Mucosa of rectum (tissue), 2 donors: ENCODE measurements at regions not wholly inside any gene's neighbourhood (a gene's known extent, or its start where the extent isn't known, plus 50 kb on each side); places are given as distances from the start of the nearest gene placed in this dataset.
"Not testable (repeated sequence)": the region's sequence is repeated elsewhere in the genome, so short reads cannot be mapped to it uniquely, and the experiment has no call there.

Experiments used
- H3K27ac ChIP-seq, 2 donors: one replicate each; pipeline ENCODE4 v1.7.0; 2013; ENCODE audit warnings: inconsistent platforms in 2 of 2, low read depth in 2 of 2, low read length in 2 of 2
- H3K27me3 ChIP-seq, 2 donors: one replicate each; pipeline ENCODE4 v1.7.0; 2013; ENCODE audit warnings: low read length in 2 of 2; ENCODE audit not compliant: control insufficient read depth in 2 of 2, insufficient read depth in 2 of 2
- H3K36me3 ChIP-seq, 2 donors: one replicate each; pipeline ENCODE4 v1.7.0; 2013; ENCODE audit warnings: low read length in 2 of 2; ENCODE audit not compliant: control insufficient read depth in 2 of 2, insufficient read depth in 2 of 2
- H3K4me1 ChIP-seq, 2 donors: one replicate each; pipeline ENCODE4 v1.7.0; 2013; ENCODE audit warnings: low read length in 2 of 2, mild to moderate bottlenecking in 1 of 2; ENCODE audit not compliant: control insufficient read depth in 2 of 2, insufficient read depth in 2 of 2
- H3K4me3 ChIP-seq, 2 donors: one replicate each; pipeline ENCODE4 v1.7.0; 2013; ENCODE audit warnings: low read length in 2 of 2
- H3K9ac ChIP-seq, 2 donors: one replicate each; pipeline ENCODE4 v1.7.0; 2013; ENCODE audit warnings: low read length in 2 of 2, low read depth in 1 of 2, mild to moderate bottlenecking in 1 of 2
- H3K9me3 ChIP-seq, 2 donors: one replicate each; pipeline ENCODE4 v1.7.0; 2013; ENCODE audit warnings: low read length in 2 of 2; ENCODE audit not compliant: control insufficient read depth in 2 of 2
- donor health status: healthy.
- donor health status: Normal muscosa, but diverticular disease.

DNA sequence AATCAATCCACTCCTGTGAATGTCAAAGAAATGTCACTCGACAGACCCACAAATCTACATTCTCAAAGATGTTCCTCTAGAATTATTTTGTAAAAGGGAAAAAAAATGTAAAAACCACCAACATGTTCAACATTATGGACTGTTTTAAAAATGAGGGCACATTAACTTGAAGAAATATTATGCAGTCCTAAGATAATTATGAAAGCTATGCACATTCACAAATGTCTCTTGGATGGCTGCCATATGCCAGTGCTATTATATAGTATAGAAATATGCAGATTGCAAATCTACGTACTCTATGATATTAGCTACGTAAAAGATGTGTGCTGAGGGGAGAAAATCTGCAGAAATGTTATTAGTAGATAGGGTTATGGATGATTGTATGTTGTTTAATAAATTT is 334.2 kb downstream of the BMP4 start:
- no peak overlapping the region for H3K4me3 ChIP-seq
- H3K36me3 ChIP-seq: no peaks in the 10 kb centered on the region
- H3K27me3 ChIP-seq: no peaks in the 10 kb centered on the region
- H3K4me1 ChIP-seq: no peaks in the 10 kb centered on the region
- no peaks in the 10 kb centered on the region for H3K9me3 ChIP-seq
- no peak overlapping the region for H3K27ac ChIP-seq
- no peak overlapping the region for H3K9ac ChIP-seq

DNA sequence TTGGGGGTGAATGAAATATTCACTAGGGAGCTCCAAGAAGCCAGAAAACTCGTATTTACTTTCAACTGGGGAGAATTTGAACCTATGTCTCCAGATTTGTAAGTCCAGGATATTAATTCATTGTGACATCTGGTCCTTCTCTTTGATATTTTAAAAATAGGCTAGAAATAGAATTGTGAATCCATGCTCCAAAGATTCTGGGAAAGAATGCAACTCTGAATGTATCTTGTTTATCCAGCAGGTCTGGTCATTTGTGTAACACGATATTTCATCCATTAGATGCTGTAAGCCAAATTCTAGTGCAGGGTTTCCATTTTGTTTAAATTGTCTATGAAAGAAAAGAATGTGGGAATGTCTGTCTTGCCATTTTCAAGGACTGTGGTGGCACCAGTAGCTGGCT is 334.7 kb downstream of the BMP4 start:
- Histone ChIP-seq H3K4me3 (no peak overlapping the region), H3K27me3 (no peaks in the 10 kb centered on the region)

DNA sequence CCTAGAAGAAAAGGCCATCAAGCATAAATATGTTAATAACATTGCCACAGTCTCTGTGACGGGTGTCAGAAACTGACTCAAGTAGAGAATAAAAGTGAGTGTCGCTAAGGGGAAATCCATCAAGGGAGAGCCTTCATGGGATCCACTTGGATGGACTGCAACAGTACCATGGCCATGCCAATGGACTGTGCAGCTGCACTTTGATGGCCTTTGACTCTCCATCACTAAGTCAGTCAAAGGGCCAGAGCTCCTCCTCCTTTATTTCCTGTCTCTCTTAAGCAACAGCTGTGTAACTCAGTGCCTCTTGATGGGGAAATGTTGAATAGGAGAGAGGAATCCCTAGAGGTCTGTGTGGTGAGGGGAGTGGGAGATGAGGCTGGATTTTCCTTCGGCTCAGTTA is 335.2 kb downstream of the BMP4 start:
- Histone ChIP-seq H3K9ac (no peak overlapping the region), H3K36me3 (no peaks in the 10 kb centered on the region), H3K4me3 (no peak overlapping the region), H3K4me1 (no peaks in the 10 kb centered on the region), H3K27ac (no peak overlapping the region), H3K27me3 (no peaks in the 10 kb centered on the region), H3K9me3 (no peaks in the 10 kb centered on the region)

More for the DNA sequence above, 334.7 kb downstream of the BMP4 start:
- no peaks in the 10 kb centered on the region for H3K36me3 ChIP-seq
- no peaks in the 10 kb centered on the region for H3K9me3 ChIP-seq
- H3K4me1 ChIP-seq: no peaks in the 10 kb centered on the region
- no peak overlapping the region for H3K27ac ChIP-seq
- no peak overlapping the region for H3K9ac ChIP-seq

DNA sequence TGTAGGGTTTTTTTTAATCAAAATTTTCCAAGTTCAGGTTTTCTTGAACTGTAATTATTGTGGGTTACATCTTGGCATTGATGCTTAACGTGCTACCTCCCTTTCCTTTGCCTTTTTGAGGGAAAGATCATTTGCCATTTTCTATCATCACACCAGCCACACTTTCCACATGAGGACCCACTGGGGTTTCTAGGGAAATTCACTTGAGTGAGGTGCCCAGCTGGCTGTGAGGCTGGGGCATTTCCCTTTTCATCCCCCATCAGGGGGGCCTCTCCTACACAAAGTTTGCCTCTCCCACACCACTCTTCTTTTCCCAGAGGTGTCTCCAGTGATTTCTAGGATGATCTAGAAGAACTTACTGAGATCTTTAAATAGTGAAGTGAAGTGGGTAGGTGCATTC is 335.7 kb downstream of the BMP4 start:
- Histone ChIP-seq H3K4me1 (no peaks in the 10 kb centered on the region), H3K36me3 (no peaks in the 10 kb centered on the region), H3K9me3 (no peaks in the 10 kb centered on the region), H3K4me3 (no peak overlapping the region), H3K27ac (no peak overlapping the region), H3K27me3 (no peaks in the 10 kb centered on the region), H3K9ac (no peak overlapping the region)

DNA sequence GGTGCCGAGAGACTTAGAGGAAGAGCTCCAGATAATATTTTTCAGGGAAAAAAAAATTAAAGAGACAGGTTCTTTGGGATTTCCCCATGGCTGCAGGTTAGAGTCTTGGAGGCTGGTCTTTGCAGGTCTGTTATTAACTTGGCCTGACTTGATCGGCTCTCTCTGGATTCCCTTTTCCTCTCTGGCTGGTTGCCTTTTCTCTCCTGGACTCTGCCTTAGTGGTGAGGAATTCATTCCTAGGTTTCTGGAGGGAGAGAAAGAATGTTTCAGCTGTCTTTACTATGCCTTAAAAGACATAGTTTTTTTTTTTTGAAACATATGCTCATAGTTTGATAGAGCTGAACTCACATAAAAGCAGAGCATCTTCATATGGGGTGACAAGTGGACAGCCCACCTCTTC is 336.3 kb downstream of the BMP4 start:
- H3K36me3 ChIP-seq: no peaks in the 10 kb centered on the region
- no peaks in the 10 kb centered on the region for H3K9me3 ChIP-seq
- no peaks in the 10 kb centered on the region for H3K27me3 ChIP-seq
- H3K9ac ChIP-seq: no peak overlapping the region
- no peaks in the 10 kb centered on the region for H3K4me1 ChIP-seq
- H3K4me3 ChIP-seq: no peak overlapping the region
- H3K27ac ChIP-seq: peak overlapping the region in 1 of 2 donors; percentile 17

DNA sequence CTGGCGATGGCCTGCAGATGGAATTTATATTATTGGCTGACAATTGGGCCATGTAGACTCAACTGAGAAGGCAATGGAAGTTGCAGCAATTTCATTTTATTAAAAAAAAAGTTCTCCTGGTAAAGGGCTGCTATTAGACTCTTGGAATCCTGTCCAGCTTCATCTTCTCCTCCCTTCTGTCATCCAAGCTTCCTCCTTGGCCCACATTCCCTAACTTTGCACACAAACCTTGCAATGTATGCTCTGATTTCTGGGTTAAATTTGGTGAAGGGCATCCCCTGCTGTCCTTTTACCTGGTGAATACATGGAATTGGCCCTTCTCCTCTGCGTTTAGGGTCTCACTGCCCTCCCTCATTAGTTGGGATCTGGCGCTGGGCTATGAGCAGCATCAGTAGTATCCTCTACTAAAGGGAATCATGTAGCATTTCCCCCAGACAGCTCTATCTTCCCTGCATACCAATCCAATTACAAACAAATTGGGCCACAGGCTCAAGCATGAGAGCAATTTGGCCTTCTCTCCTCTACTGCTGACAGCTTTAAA is 336.9 kb downstream of the BMP4 start:
- Histone ChIP-seq H3K27ac (peak overlapping the region in 1 of 2 donors; percentile 17), H3K4me3 (no peak overlapping the region), H3K36me3 (no peaks in the 10 kb centered on the region), H3K9me3 (no peaks in the 10 kb centered on the region), H3K4me1 (no peaks in the 10 kb centered on the region), H3K9ac (no peak overlapping the region), H3K27me3 (no peaks in the 10 kb centered on the region)

DNA sequence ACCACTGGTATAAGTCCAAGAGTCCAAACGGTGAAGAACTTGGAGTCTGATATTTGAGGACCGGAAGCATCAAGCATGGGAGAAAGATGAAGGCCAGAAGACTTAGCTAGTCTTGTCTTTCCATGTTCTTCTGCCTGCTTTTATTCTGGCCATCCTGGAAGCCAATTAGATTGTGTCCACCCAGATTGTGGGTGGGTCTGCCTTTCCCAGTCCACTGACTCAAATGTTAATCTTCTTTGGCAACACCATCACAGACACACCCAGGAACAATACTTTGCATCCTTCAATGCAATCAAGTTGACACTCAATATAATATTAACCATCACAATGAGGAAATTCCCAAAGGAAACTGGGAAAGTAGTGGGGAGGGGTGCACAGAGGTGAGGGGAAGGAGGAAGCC is 340.1 kb downstream of the BMP4 start:
- H3K27me3 ChIP-seq, H3K27ac ChIP-seq, H3K4me1 ChIP-seq, H3K36me3 ChIP-seq, H3K4me3 ChIP-seq, H3K9me3 ChIP-seq, H3K9ac ChIP-seq: not testable (repeated sequence)

DNA sequence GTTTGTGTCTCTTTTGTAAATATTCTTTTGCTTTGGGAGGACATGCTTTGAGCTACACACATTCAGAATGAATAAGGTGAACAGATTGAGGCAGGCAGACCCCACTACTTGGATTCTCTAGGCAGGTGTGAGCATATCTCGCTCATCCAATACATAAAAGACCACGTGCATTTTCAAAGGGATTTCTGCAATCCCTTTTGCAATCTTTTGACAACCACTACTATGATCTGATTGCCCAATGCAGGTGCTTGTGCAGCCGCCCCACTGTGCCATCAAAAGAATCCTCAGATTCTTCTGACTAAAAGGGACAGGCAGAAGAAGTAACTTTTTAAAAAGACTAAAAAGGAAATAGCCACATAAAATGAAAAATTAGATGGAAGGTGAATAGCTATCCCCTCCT is 341.4 kb downstream of the BMP4 start:
- Histone ChIP-seq H3K9me3 (no peaks in the 10 kb centered on the region), H3K9ac (no peak overlapping the region), H3K27ac (no peak overlapping the region), H3K27me3 (no peaks in the 10 kb centered on the region), H3K36me3 (no peaks in the 10 kb centered on the region), H3K4me3 (no peak overlapping the region), H3K4me1 (peaks cover 2 to 5% of the 10 kb centered on the region in 2 donors)

DNA sequence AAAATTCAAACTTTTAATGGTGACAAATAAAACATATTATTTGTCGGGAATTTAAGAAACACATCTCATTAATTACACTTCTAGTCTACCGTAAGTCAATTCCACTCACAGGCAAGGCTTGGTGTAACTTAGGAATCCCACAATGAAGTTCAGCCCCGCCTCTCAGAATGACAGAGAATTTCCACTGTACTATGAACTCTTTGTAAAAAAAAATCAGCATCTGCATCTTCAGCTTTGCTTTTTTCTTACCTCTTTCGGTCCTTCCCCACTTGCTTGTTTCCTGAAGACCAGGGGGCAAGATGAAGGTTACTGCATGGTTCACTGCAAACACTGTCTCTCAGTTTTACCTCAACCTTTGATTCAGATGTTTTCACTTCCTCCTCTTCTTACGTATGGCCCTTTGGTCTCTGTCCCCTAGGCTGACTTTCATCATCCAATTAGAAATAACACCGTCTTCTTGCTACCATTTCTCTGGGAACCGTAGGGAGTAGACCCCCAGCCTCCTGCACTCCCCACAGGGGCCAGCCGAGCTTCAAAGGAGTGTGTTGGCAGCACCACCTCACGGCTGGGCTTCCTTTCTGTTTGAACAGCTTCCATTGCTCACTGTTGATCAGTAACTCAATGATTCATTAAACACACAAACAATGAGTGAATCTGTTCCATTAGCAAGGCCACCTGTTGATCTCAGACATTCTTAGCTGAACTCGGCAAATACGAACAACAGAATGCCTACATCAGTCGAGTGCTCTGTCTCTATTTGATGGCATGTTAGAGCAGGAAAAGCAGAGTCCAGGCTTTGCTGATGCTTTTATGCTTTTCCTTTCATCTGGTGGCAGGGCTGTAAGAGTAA is 343.0 kb downstream of the BMP4 start:
- Histone ChIP-seq H3K4me3 (peak overlapping the region; percentile 41 to 49), H3K9ac (peak overlapping the region in 1 of 2 donors; percentile 30), H3K27me3 (no peaks in the 10 kb centered on the region), H3K4me1 (peaks cover 2 to 5% of the 10 kb centered on the region in 2 donors), H3K27ac (peak overlapping the region; percentile 53 to 62), H3K9me3 (no peaks in the 10 kb centered on the region), H3K36me3 (no peaks in the 10 kb centered on the region)

DNA sequence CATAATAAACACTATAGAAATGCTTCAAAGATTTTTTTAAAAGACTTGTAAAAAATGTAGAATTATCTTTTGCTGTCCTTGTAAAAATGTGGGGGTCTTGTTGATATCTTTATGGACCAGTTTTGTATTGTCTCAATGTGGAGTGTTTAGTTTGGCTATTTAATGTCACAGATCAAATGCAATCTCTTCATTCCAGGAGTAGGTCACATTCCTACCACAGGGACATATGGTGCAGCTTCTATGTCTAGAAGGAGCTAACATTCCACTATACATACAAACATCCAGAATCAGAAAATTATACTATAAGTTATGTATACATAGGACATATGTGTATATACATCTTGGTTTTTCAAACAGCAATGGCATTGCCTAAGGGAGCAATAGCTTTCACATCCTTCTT is 345.7 kb downstream of the BMP4 start:
- H3K27ac ChIP-seq: no peak overlapping the region
- peaks cover 2 to 5% of the 10 kb centered on the region in 2 donors for H3K4me1 ChIP-seq
- no peaks in the 10 kb centered on the region for H3K36me3 ChIP-seq
- H3K9ac ChIP-seq: no peak overlapping the region
- H3K4me3 ChIP-seq: no peak overlapping the region
- no peaks in the 10 kb centered on the region for H3K27me3 ChIP-seq
- H3K9me3 ChIP-seq: no peaks in the 10 kb centered on the region
